Spleen (tissue), 11 donors: ENCODE measurements at regions not wholly inside any gene's neighbourhood (a gene's known extent, or its start where the extent isn't known, plus 50 kb on each side); places are given as distances from the start of the nearest gene placed in this dataset.

Source experiments
- DNase-seq: peaks from one replicate; pipeline ENCODE4 v3.0.0-alpha.2; 2020
- H3K27ac ChIP-seq, 8 donors: fragments of 200-600 bp; sonication (generic) in 7 of 8; 1 replicate in 4 of 8; 2 replicates in 4 of 8; pipeline versions ENCODE4 v1.5.0 to v1.8.0; 2016 to 2021; ENCODE audit warnings: inconsistent platforms in 4 of 8, mild to moderate bottlenecking in 4 of 8, moderate library complexity in 1 of 8
- H3K27me3 ChIP-seq, 7 donors: fragments of 200-600 bp; sonication (generic) in 6 of 7; replicated peaks in 1 of 7; 1 replicate in 4 of 7; 2 replicates in 3 of 7; pipeline versions ENCODE4 v1.5.0 to v1.8.0; 2016 to 2021; ENCODE audit warnings: inconsistent platforms in 3 of 7, mild to moderate bottlenecking in 1 of 7
- H3K36me3 ChIP-seq, 6 donors: fragments of 200-600 bp; sonication (generic) in 5 of 6; 1 replicate in 4 of 6; 2 replicates in 2 of 6; pipeline versions ENCODE4 v1.5.0 to v1.8.0; 2016 to 2021; ENCODE audit warnings: inconsistent platforms in 2 of 6
- H3K4me1 ChIP-seq, 6 donors: fragments of 200-600 bp; sonication (generic) in 5 of 6; 1 replicate in 3 of 6; 2 replicates in 3 of 6; pipeline versions ENCODE4 v1.5.0 to v1.8.0; 2016 to 2021; ENCODE audit warnings: inconsistent platforms in 3 of 6
- H3K4me3 ChIP-seq, 8 donors: fragments of 200-600 bp; sonication (generic) in 7 of 8; 1 replicate in 4 of 8; 2 replicates in 4 of 8; pipeline versions ENCODE4 v1.5.0 to v1.8.0; 2016 to 2021; ENCODE audit warnings: inconsistent platforms in 4 of 8, mild to moderate bottlenecking in 4 of 8, moderate library complexity in 2 of 8
- H3K9me3 ChIP-seq, 8 donors: fragments of 200-600 bp; sonication (generic) in 7 of 8; 1 replicate in 4 of 8; 2 replicates in 4 of 8; pipeline versions ENCODE4 v1.5.0 to v1.8.0; 2016 to 2021; ENCODE audit warnings: inconsistent platforms in 4 of 8
- CTCF ChIP-seq, 11 experiments: fragments of 200-600 bp in 7 of 11; fragments of 450-650 bp in 4 of 11; sonication (generic) in 4 of 11; IDR thresholded peaks in 8 of 11; conservative IDR thresholded peaks in 3 of 11; 1 replicate in 7 of 11; 2 replicates in 4 of 11; pipeline versions ENCODE4 v1.4.0 to v1.8.0; 2016 to 2021; ENCODE audit warnings: antibody characterized with exemption in 11 of 11, inconsistent platforms in 4 of 11, mild to moderate bottlenecking in 1 of 11
- POLR2A ChIP-seq, 3 donors: fragments of 450-650 bp; IDR thresholded peaks; one replicate each; pipeline ENCODE4 v1.5.1; 2017; ENCODE audit warnings: antibody characterized with exemption in 3 of 3, mild to moderate bottlenecking in 1 of 3
- POLR2AphosphoS5 ChIP-seq, 3 donors: sonication (generic); formaldehyde crosslinking; IDR thresholded peaks; one replicate each; pipeline ENCODE4 v1.5.1; 2017; ENCODE audit warnings: antibody characterized with exemption in 3 of 3
- WGBS, 5 donors: extraction: QIAGEN DNeasy Blood & Tissue Kit in 3 of 5; methylation state at CpG; one replicate each; pipeline versions ENCODE4 v1.1.5 to v1.1.7; 2013 to 2018; 5-methylcytosine and 5-hydroxymethylcytosine counted together
- intact Hi-C: fragments of 100-400 bp; cut with DNase I; formaldehyde crosslinking; loops from one replicate; pipeline ENCODE4 v1.15.0; 2023; ENCODE audit warnings: low total_unique reads
- donor health status: healthy with polysubstance abuse.
- donor health status: DM: no; HTN: no; CAD: no; lungs with moderate emphysema.
- donor health status: DM: no; HTN: no; CAD: no.
- donor health status: Bipolar disorder and iron deficiency.
- donor health status: healthy.
- donor health status: DM: no; HTN: no; CAD: no.
- donor health status: DM: yes; HTN: yes; CAD: no.

- Histone ChIP-seq H3K4me3 (no peak overlapping the region), H3K27me3 (no peaks in the 10 kb centered on the region), H3K9me3 (peaks cover 0 to 9% (median 2%) of the 10 kb centered on the region in 8 donors), H3K36me3 (no peaks in the 10 kb centered on the region), H3K4me1 (no peaks in the 10 kb centered on the region), H3K27ac (no peak overlapping the region)
- TF ChIP-seq POLR2AphosphoS5 (IDR thresholded peaks at IDR 0.05) (no peak), POLR2A (IDR thresholded peaks at IDR 0.05) (no peak), CTCF (IDR thresholded peaks at IDR 0.05 in 8 of 11, conservative IDR thresholded peaks at IDR 0.05 in 3 of 11) (no peak)
- DNase-seq: no peak
- 59 to 70% (median 60%) methylated on average over 2 of the region's 2 CpGs for WGBS, 5 donors
- intact Hi-C loops: no loop called here
Measured at GRCh38 chr3:163476179-163476578, 1602.1 kb downstream of the SI start.

GRCh38 chr3:163474766-163475165 is 1603.5 kb downstream of the SI start:
- no peak for DNase-seq
- Histone ChIP-seq H3K4me3 (no peak overlapping the region), H3K4me1 (no peaks in the 10 kb centered on the region), H3K9me3 (peaks cover 0 to 9% (median 2%) of the 10 kb centered on the region in 8 donors), H3K36me3 (no peaks in the 10 kb centered on the region), H3K27ac (no peak overlapping the region), H3K27me3 (no peaks in the 10 kb centered on the region)
- 35 to 98% (median 80%) methylated on average over 1 of the region's 1 CpG for WGBS, 5 donors
- no peak for TF ChIP-seq CTCF (IDR thresholded peaks at IDR 0.05 in 8 of 11, conservative IDR thresholded peaks at IDR 0.05 in 3 of 11)
- TF ChIP-seq POLR2AphosphoS5 (IDR thresholded peaks at IDR 0.05): no peak
- TF ChIP-seq POLR2A (IDR thresholded peaks at IDR 0.05): no peak
- intact Hi-C loops: no loop called here

- TF ChIP-seq POLR2AphosphoS5 (IDR thresholded peaks at IDR 0.05): no peak
- TF ChIP-seq CTCF (IDR thresholded peaks at IDR 0.05 in 8 of 11, conservative IDR thresholded peaks at IDR 0.05 in 3 of 11): no peak
- no peak for TF ChIP-seq POLR2A (IDR thresholded peaks at IDR 0.05)
- Histone ChIP-seq H3K27me3 (no peaks in the 10 kb centered on the region), H3K36me3 (no peaks in the 10 kb centered on the region), H3K27ac (no peak overlapping the region), H3K4me1 (no peaks in the 10 kb centered on the region), H3K4me3 (no peak overlapping the region), H3K9me3 (peaks cover 0 to 18% (median 5%) of the 10 kb centered on the region in 8 donors)
- 66 to 72% (median 66%) methylated on average over 4 of the region's 4 CpGs for WGBS, 5 donors
- intact Hi-C loops: no loop called here
- DNase-seq: no peak
Measured at GRCh38 chr3:163468531-163469335, 1609.6 kb downstream of the SI start.

- H3K4me1 ChIP-seq: no peaks in the 10 kb centered on the region
- no peak overlapping the region for H3K4me3 ChIP-seq
- no peaks in the 10 kb centered on the region for H3K36me3 ChIP-seq
- intact Hi-C loops: no loop called here
- 57 to 78% (median 67%) methylated on average over 1 of the region's 1 CpG for WGBS, 5 donors
- H3K9me3 ChIP-seq: peaks cover 0 to 3% (median 0%) of the 10 kb centered on the region in 8 donors
- no peak overlapping the region for H3K27ac ChIP-seq
- no peaks in the 10 kb centered on the region for H3K27me3 ChIP-seq
- DNase-seq: no peak
- TF ChIP-seq POLR2AphosphoS5 (IDR thresholded peaks at IDR 0.05) (no peak), CTCF (IDR thresholded peaks at IDR 0.05 in 8 of 11, conservative IDR thresholded peaks at IDR 0.05 in 3 of 11) (no peak), POLR2A (IDR thresholded peaks at IDR 0.05) (no peak)
Measured at GRCh38 chr3:163462446-163462845, 1615.8 kb downstream of the SI start.
